Stimulated activated naive CD8-positive, alpha-beta T cell treated with anti-CD3 and anti-CD28 coated beads, Interleukin-15, amount 100 ng/mL, for 72 hours (primary cell): ENCODE measurements at regions not wholly inside any gene's neighbourhood (a gene's known extent, or its start where the extent isn't known, plus 50 kb on each side); places are given as distances from the start of the nearest gene placed in this dataset.
"Not testable (repeated sequence)": the region's sequence is repeated elsewhere in the genome, so short reads cannot be mapped to it uniquely, and the experiment has no call there.

ENCODE experiments used
- ATAC-seq: fragments of 150-1000 bp; cut with Tn5 transposase; 2 replicates; pipeline ENCODE4 v1.10.0; 2021; ENCODE audit warnings: mild to moderate bottlenecking, moderate library complexity
- DNase-seq, 2 donors: peaks; one replicate each; pipeline ENCODE4 v3.0.0; 2021 to 2022
- H3K27ac Mint-ChIP-seq, 2 donors: one replicate each; pipeline ENCODE4 v1.8.0; 2022; ENCODE audit warnings: mild to moderate bottlenecking in 2 of 2, mixed read lengths in 2 of 2, moderate library complexity in 2 of 2
- H3K27me3 Mint-ChIP-seq: one replicate; pipeline ENCODE4 v1.8.0; 2022; ENCODE audit warnings: mixed read lengths
- H3K4me1 Mint-ChIP-seq: one replicate; pipeline ENCODE4 v1.8.0; 2022; ENCODE audit warnings: mild to moderate bottlenecking, mixed read lengths
- H3K4me3 Mint-ChIP-seq, 2 donors: one replicate each; pipeline ENCODE4 v1.8.0; 2022; ENCODE audit warnings: mild to moderate bottlenecking in 2 of 2, mixed read lengths in 2 of 2, moderate library complexity in 1 of 2
- H3K9me3 Mint-ChIP-seq, 2 donors: one replicate each; pipeline ENCODE4 v1.8.0; 2022; ENCODE audit warnings: mixed read lengths in 2 of 2

GRCh38 chr4:10273030-10273429 is 156.4 kb upstream of the WDR1 start:
- peaks cover 8% of the 10 kb centered on the region for H3K4me1 Mint-ChIP-seq
- peaks cover 9% of the 10 kb centered on the region for H3K27me3 Mint-ChIP-seq
- DNase-seq: no peak
- peak; percentile 81 for ATAC-seq
- H3K4me3 Mint-ChIP-seq: no peak overlapping the region
- H3K27ac Mint-ChIP-seq: no peak overlapping the region
- no peaks in the 10 kb centered on the region for H3K9me3 Mint-ChIP-seq

GRCh38 chr4:10272511-10272910 is 155.9 kb upstream of the WDR1 start:
- Mint-ChIP-seq H3K4me1 (peaks cover 8% of the 10 kb centered on the region), H3K4me3 (no peak overlapping the region), H3K27me3 (peaks cover 9% of the 10 kb centered on the region), H3K9me3 (no peaks in the 10 kb centered on the region), H3K27ac (no peak overlapping the region)
- DNase-seq (no peak), ATAC-seq (no peak)

- no peaks in the 10 kb centered on the region for H3K9me3 Mint-ChIP-seq
- H3K27me3 Mint-ChIP-seq: no peaks in the 10 kb centered on the region
- H3K4me1 Mint-ChIP-seq: no peaks in the 10 kb centered on the region
- ATAC-seq (no peak), DNase-seq (no peak)
- no peak overlapping the region for H3K4me3 Mint-ChIP-seq
- no peak overlapping the region for H3K27ac Mint-ChIP-seq
Measured at GRCh38 chr4:10267066-10267465, 150.5 kb upstream of the WDR1 start.

GRCh38 chr4:10260777-10261176 is 144.2 kb upstream of the WDR1 start:
- Mint-ChIP-seq H3K27me3 (peaks cover 8% of the 10 kb centered on the region), H3K9me3 (no peaks in the 10 kb centered on the region), H3K4me3 (no peak overlapping the region), H3K27ac (no peak overlapping the region), H3K4me1 (no peaks in the 10 kb centered on the region)
- DNase-seq (no peak), ATAC-seq (no peak)

GRCh38 chr4:10259976-10260375 is 143.4 kb upstream of the WDR1 start:
- Mint-ChIP-seq H3K27me3 (peaks cover 8% of the 10 kb centered on the region), H3K4me1 (no peaks in the 10 kb centered on the region), H3K9me3 (no peaks in the 10 kb centered on the region), H3K4me3 (no peak overlapping the region), H3K27ac (no peak overlapping the region)
- ATAC-seq (no peak), DNase-seq (no peak)

- H3K9me3 Mint-ChIP-seq: no peaks in the 10 kb centered on the region
- H3K27me3 Mint-ChIP-seq: peaks cover 22% of the 10 kb centered on the region
- ATAC-seq (no peak), DNase-seq (no peak)
- H3K4me3 Mint-ChIP-seq: no peak overlapping the region
- no peaks in the 10 kb centered on the region for H3K4me1 Mint-ChIP-seq
- no peak overlapping the region for H3K27ac Mint-ChIP-seq
Measured at GRCh38 chr4:10256203-10256602, 139.6 kb upstream of the WDR1 start.

GRCh38 chr4:10253765-10254164 is 137.2 kb upstream of the WDR1 start:
- H3K4me3 Mint-ChIP-seq: no peak overlapping the region
- DNase-seq: no peak
- no peaks in the 10 kb centered on the region for H3K4me1 Mint-ChIP-seq
- no peaks in the 10 kb centered on the region for H3K9me3 Mint-ChIP-seq
- ATAC-seq: no peak
- H3K27me3 Mint-ChIP-seq: peaks cover 20% of the 10 kb centered on the region
- H3K27ac Mint-ChIP-seq: peak overlapping the region in 1 of 2 donors; percentile 15

GRCh38 chr4:10245751-10246150 is 129.2 kb upstream of the WDR1 start:
- Mint-ChIP-seq H3K27ac (no peak overlapping the region), H3K4me1 (no peaks in the 10 kb centered on the region), H3K27me3 (peaks cover 5% of the 10 kb centered on the region), H3K4me3 (no peak overlapping the region), H3K9me3 (no peaks in the 10 kb centered on the region)
- ATAC-seq: no peak
- DNase-seq: no peak

GRCh38 chr4:10243856-10244255 is 127.3 kb upstream of the WDR1 start:
- Mint-ChIP-seq H3K4me3 (no peak overlapping the region), H3K9me3 (no peaks in the 10 kb centered on the region)
- no peak for DNase-seq

GRCh38 chr4:10240691-10241090 is 124.1 kb upstream of the WDR1 start:
- no peak for DNase-seq
- no peaks in the 10 kb centered on the region for H3K4me1 Mint-ChIP-seq
- no peaks in the 10 kb centered on the region for H3K27me3 Mint-ChIP-seq
- H3K9me3 Mint-ChIP-seq: no peaks in the 10 kb centered on the region
- ATAC-seq: no peak
- H3K27ac Mint-ChIP-seq: no peak overlapping the region
- no peak overlapping the region for H3K4me3 Mint-ChIP-seq

More at GRCh38 chr4:10243856-10244255, 127.3 kb upstream of the WDR1 start:
- Mint-ChIP-seq H3K4me1 (no peaks in the 10 kb centered on the region), H3K27me3 (no peaks in the 10 kb centered on the region), H3K27ac (no peak overlapping the region)
- no peak for ATAC-seq

GRCh38 chr4:10239982-10240654 is 123.5 kb upstream of the WDR1 start:
- H3K9me3 Mint-ChIP-seq: no peaks in the 10 kb centered on the region
- DNase-seq (no peak), ATAC-seq (no peak)
- H3K4me3 Mint-ChIP-seq: no peak overlapping the region
- H3K27ac Mint-ChIP-seq: no peak overlapping the region
- H3K4me1 Mint-ChIP-seq: no peaks in the 10 kb centered on the region
- H3K27me3 Mint-ChIP-seq: peaks cover 4% of the 10 kb centered on the region

GRCh38 chr4:10237131-10237530 is 120.5 kb upstream of the WDR1 start:
- no peak for ATAC-seq
- no peak overlapping the region for H3K4me3 Mint-ChIP-seq
- DNase-seq: no peak
- no peaks in the 10 kb centered on the region for H3K9me3 Mint-ChIP-seq
- no peaks in the 10 kb centered on the region for H3K4me1 Mint-ChIP-seq
- peaks cover 14% of the 10 kb centered on the region for H3K27me3 Mint-ChIP-seq
- H3K27ac Mint-ChIP-seq: no peak overlapping the region

- H3K9me3 Mint-ChIP-seq: no peaks in the 10 kb centered on the region
- H3K4me1 Mint-ChIP-seq: no peaks in the 10 kb centered on the region
- DNase-seq (no peak), ATAC-seq (no peak)
- peaks cover 14% of the 10 kb centered on the region for H3K27me3 Mint-ChIP-seq
- no peak overlapping the region for H3K27ac Mint-ChIP-seq
- no peak overlapping the region for H3K4me3 Mint-ChIP-seq
Measured at GRCh38 chr4:10232114-10232513, 115.5 kb upstream of the WDR1 start.

- H3K27ac Mint-ChIP-seq: no peak overlapping the region
- ATAC-seq: no peak
- no peak overlapping the region for H3K4me3 Mint-ChIP-seq
Measured at GRCh38 chr4:10226756-10227155, 110.2 kb upstream of the WDR1 start.

GRCh38 chr4:10225096-10225495 is 108.5 kb upstream of the WDR1 start:
- H3K4me1 Mint-ChIP-seq: no peaks in the 10 kb centered on the region
- H3K4me3 Mint-ChIP-seq: no peak overlapping the region
- DNase-seq: no peak
- H3K27ac Mint-ChIP-seq: no peak overlapping the region
- peaks cover 0 to 4% of the 10 kb centered on the region in 2 donors for H3K9me3 Mint-ChIP-seq
- H3K27me3 Mint-ChIP-seq: no peaks in the 10 kb centered on the region
- no peak for ATAC-seq

More at GRCh38 chr4:10226756-10227155, 110.2 kb upstream of the WDR1 start:
- no peak for DNase-seq
- Mint-ChIP-seq H3K9me3 (no peaks in the 10 kb centered on the region), H3K27me3 (no peaks in the 10 kb centered on the region), H3K4me1 (no peaks in the 10 kb centered on the region)

GRCh38 chr4:10223782-10224181 is 107.2 kb upstream of the WDR1 start:
- no peaks in the 10 kb centered on the region for H3K27me3 Mint-ChIP-seq
- no peak for DNase-seq
- H3K4me1 Mint-ChIP-seq: no peaks in the 10 kb centered on the region
- H3K27ac Mint-ChIP-seq: no peak overlapping the region
- no peak overlapping the region for H3K4me3 Mint-ChIP-seq
- peaks cover 0 to 4% of the 10 kb centered on the region in 2 donors for H3K9me3 Mint-ChIP-seq
- ATAC-seq: no peak

GRCh38 chr4:10213481-10213880 is 96.9 kb upstream of the WDR1 start:
- H3K4me1 Mint-ChIP-seq, H3K9me3 Mint-ChIP-seq, H3K27me3 Mint-ChIP-seq, DNase-seq, H3K27ac Mint-ChIP-seq, ATAC-seq, H3K4me3 Mint-ChIP-seq: not testable (repeated sequence)
